ENCODE measurements at regions not wholly inside any gene's neighbourhood (a gene's known extent, or its start where the extent isn't known, plus 50 kb on each side); places are given as distances from the start of the nearest gene placed in this dataset.

GRCh38 chr6:71474942-71475341 lies 186.3 kb downstream of the OGFRL1 start:
- no peak for DNase-seq (ENCODE audit: insufficient read length, low spot score, missing footprints)
- Histone ChIP-seq H3K4me1 (ENCODE audit: insufficient read depth, low read length) (peaks cover 52% of the 10 kb centered on the region), H3K27me3 (ENCODE audit: insufficient read depth, low read length) (no peaks in the 10 kb centered on the region)

GRCh38 chr6:71476371-71476770 lies 187.8 kb downstream of the OGFRL1 start:
- no peak overlapping the region for H3K4me3 ChIP-seq (ENCODE audit: insufficient read depth, low read length)
- H3K4me2 ChIP-seq (ENCODE audit: insufficient read depth, low read length): peak overlapping the region; percentile 1
- no peaks in the 10 kb centered on the region for H3K79me2 ChIP-seq (ENCODE audit: insufficient read depth, low read length)
- H3K9me3 ChIP-seq (ENCODE audit: low read depth, low read length): no peaks in the 10 kb centered on the region
- no peak for TF ChIP-seq CTCF (IDR thresholded peaks at IDR 0.05; ENCODE audit: extremely low read depth, low read depth, low read length)
- H3K36me3 ChIP-seq (ENCODE audit: insufficient read depth, low read length): no peaks in the 10 kb centered on the region
- peaks cover 54% of the 10 kb centered on the region for H3K4me1 ChIP-seq (ENCODE audit: insufficient read depth, low read length)
- no peaks in the 10 kb centered on the region for H4K20me1 ChIP-seq (ENCODE audit: insufficient read depth, low read length)
- no peak for DNase-seq (ENCODE audit: insufficient read length, low spot score, missing footprints)
- H2AFZ ChIP-seq (ENCODE audit: low read length): peak overlapping the region; percentile 59
- H3K27me3 ChIP-seq (ENCODE audit: insufficient read depth, low read length): no peaks in the 10 kb centered on the region
- H3K27ac ChIP-seq (ENCODE audit: low read depth, low read length): peak overlapping the region; percentile 90

More at GRCh38 chr6:71474942-71475341, 186.3 kb downstream of the OGFRL1 start:
- Histone ChIP-seq H3K9me3 (ENCODE audit: low read depth, low read length) (no peaks in the 10 kb centered on the region), H4K20me1 (ENCODE audit: insufficient read depth, low read length) (no peaks in the 10 kb centered on the region), H3K79me2 (ENCODE audit: insufficient read depth, low read length) (no peaks in the 10 kb centered on the region), H3K36me3 (ENCODE audit: insufficient read depth, low read length) (no peaks in the 10 kb centered on the region), H3K27ac (ENCODE audit: low read depth, low read length) (no peak overlapping the region), H3K4me3 (ENCODE audit: insufficient read depth, low read length) (no peak overlapping the region), H3K4me2 (ENCODE audit: insufficient read depth, low read length) (no peak overlapping the region), H2AFZ (ENCODE audit: low read length) (no peak overlapping the region)
- no peak for TF ChIP-seq CTCF (IDR thresholded peaks at IDR 0.05; ENCODE audit: extremely low read depth, low read depth, low read length)

DNA sequence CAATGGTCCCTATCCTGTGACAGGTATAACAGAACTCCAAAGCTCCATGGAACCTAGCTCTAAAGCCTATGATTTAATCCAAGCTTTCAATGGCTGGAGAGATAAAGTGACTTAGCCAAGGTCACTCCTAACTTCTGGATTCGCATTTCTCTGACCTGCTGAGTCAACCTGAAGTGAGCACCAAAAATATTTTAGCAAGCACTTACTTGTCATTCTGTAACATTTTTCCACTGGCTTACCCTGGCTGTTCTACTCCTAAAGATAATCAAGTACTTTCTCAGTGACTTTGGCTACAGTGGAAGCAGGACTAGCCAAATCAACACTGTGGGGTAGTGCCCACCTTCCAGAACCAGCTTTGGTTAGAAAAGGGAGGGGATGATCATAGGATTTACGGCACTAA lies 188.3 kb downstream of the OGFRL1 start:
- TF ChIP-seq CTCF (IDR thresholded peaks at IDR 0.05; ENCODE audit: extremely low read depth, low read depth, low read length): no peak
- Histone ChIP-seq H3K4me1 (ENCODE audit: insufficient read depth, low read length) (peaks cover 56% of the 10 kb centered on the region), H3K27ac (ENCODE audit: low read depth, low read length) (peak overlapping the region; percentile 90), H3K4me2 (ENCODE audit: insufficient read depth, low read length) (no peak overlapping the region), H4K20me1 (ENCODE audit: insufficient read depth, low read length) (no peaks in the 10 kb centered on the region), H3K27me3 (ENCODE audit: insufficient read depth, low read length) (no peaks in the 10 kb centered on the region), H3K79me2 (ENCODE audit: insufficient read depth, low read length) (no peaks in the 10 kb centered on the region), H3K9me3 (ENCODE audit: low read depth, low read length) (no peaks in the 10 kb centered on the region), H2AFZ (ENCODE audit: low read length) (peak overlapping the region; percentile 54), H3K36me3 (ENCODE audit: insufficient read depth, low read length) (no peaks in the 10 kb centered on the region), H3K4me3 (ENCODE audit: insufficient read depth, low read length) (no peak overlapping the region)
- no peak for DNase-seq (ENCODE audit: insufficient read length, low spot score, missing footprints)

GRCh38 chr6:71478834-71479541 lies 190.4 kb downstream of the OGFRL1 start:
- no peaks in the 10 kb centered on the region for H4K20me1 ChIP-seq (ENCODE audit: insufficient read depth, low read length)
- no peaks in the 10 kb centered on the region for H3K9me3 ChIP-seq (ENCODE audit: low read depth, low read length)
- peak; percentile 5 for DNase-seq (ENCODE audit: insufficient read length, low spot score, missing footprints)
- H3K4me1 ChIP-seq (ENCODE audit: insufficient read depth, low read length): peaks cover 53% of the 10 kb centered on the region
- H3K4me3 ChIP-seq (ENCODE audit: insufficient read depth, low read length): no peak overlapping the region
- H2AFZ ChIP-seq (ENCODE audit: low read length): peak overlapping the region; percentile 49
- H3K27ac ChIP-seq (ENCODE audit: low read depth, low read length): peak overlapping the region; percentile 90
- no peaks in the 10 kb centered on the region for H3K36me3 ChIP-seq (ENCODE audit: insufficient read depth, low read length)
- H3K79me2 ChIP-seq (ENCODE audit: insufficient read depth, low read length): no peaks in the 10 kb centered on the region
- H3K4me2 ChIP-seq (ENCODE audit: insufficient read depth, low read length): peak overlapping the region; percentile 68
- no peaks in the 10 kb centered on the region for H3K27me3 ChIP-seq (ENCODE audit: insufficient read depth, low read length)
- TF ChIP-seq CTCF (IDR thresholded peaks at IDR 0.05; ENCODE audit: extremely low read depth, low read depth, low read length): no peak
